ENCODE measurements at regions not wholly inside any gene's neighbourhood (a gene's known extent, or its start where the extent isn't known, plus 50 kb on each side); places are given as distances from the start of the nearest gene placed in this dataset.
"Not testable (repeated sequence)": the region's sequence is repeated elsewhere in the genome, so short reads cannot be mapped to it uniquely, and the experiment has no call there.

DNA sequence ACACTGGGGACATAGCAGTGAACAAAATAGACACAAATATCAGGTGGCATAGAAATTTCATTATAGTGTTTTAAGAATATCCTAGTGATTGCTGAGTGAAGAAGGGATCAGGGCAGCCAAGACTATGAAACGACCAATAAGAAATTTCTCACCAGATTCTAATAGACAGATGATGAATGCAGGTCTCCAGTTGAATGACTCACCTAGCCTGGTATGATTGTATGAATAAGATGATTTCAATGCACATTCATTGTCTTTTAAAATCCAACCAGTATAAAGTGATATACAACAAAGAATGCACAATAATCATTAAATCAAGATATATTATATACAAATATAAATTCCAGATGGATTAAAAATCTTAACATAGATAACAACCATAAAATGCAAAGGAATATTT lies 124.5 kb upstream of the TENT5A start:
- Histone ChIP-seq H3K27ac (ENCODE audit: low read length) (no peak overlapping the region), H3K4me1 (ENCODE audit: insufficient read depth, low read length) (no peaks in the 10 kb centered on the region), H3K9me2 (replicated peaks; ENCODE audit: low read length) (no peaks in the 10 kb centered on the region), H3K4me2 (ENCODE audit: low read length) (no peak overlapping the region), H3K9ac (ENCODE audit: low read length) (no peak overlapping the region), H3F3A (ENCODE audit: low read length, unreplicated experiment) (no peaks in the 10 kb centered on the region), H3K27me3 (ENCODE audit: low read length) (no peaks in the 10 kb centered on the region), H4K20me1 (ENCODE audit: low read length) (no peaks in the 10 kb centered on the region), H3K79me2 (ENCODE audit: low read length) (no peaks in the 10 kb centered on the region), H3K36me3 (ENCODE audit: low read depth, low read length) (no peaks in the 10 kb centered on the region), H2AFZ (ENCODE audit: low read length) (no peak overlapping the region), H3K9me3 (ENCODE audit: low read length) (no peaks in the 10 kb centered on the region), H3K4me3 (ENCODE audit: low read length) (no peak overlapping the region)
- DNase-seq: peak; percentile 52
- no peak for TF ChIP-seq EZH2phosphoT487 (IDR thresholded peaks at IDR 0.05; ENCODE audit: borderline replicate concordance, low read length)
- TF ChIP-seq, protein P1, sequence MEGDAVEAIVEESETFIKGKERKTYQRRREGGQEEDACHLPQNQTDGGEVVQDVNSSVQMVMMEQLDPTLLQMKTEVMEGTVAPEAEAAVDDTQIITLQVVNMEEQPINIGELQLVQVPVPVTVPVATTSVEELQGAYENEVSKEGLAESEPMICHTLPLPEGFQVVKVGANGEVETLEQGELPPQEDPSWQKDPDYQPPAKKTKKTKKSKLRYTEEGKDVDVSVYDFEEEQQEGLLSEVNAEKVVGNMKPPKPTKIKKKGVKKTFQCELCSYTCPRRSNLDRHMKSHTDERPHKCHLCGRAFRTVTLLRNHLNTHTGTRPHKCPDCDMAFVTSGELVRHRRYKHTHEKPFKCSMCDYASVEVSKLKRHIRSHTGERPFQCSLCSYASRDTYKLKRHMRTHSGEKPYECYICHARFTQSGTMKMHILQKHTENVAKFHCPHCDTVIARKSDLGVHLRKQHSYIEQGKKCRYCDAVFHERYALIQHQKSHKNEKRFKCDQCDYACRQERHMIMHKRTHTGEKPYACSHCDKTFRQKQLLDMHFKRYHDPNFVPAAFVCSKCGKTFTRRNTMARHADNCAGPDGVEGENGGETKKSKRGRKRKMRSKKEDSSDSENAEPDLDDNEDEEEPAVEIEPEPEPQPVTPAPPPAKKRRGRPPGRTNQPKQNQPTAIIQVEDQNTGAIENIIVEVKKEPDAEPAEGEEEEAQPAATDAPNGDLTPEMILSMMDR (conservative IDR thresholded peaks at IDR 0.05; ENCODE audit: low read depth, low read length): no peak
- TF ChIP-seq EZH2 (IDR thresholded peaks at IDR 0.05; ENCODE audit: low read length, unreplicated experiment): no peak
- intact Hi-C loops (cut with micrococcal nuclease): no loop called here
- ATAC-seq: peak; percentile 24; the same call in 1 of the 2 replicates
- BruUV-seq (replicated peaks): no TSS peak
- CTCF ChIA-PET: no interaction called here
- POLR2A ChIA-PET (ENCODE audit: unreplicated experiment): no interaction called here

DNA sequence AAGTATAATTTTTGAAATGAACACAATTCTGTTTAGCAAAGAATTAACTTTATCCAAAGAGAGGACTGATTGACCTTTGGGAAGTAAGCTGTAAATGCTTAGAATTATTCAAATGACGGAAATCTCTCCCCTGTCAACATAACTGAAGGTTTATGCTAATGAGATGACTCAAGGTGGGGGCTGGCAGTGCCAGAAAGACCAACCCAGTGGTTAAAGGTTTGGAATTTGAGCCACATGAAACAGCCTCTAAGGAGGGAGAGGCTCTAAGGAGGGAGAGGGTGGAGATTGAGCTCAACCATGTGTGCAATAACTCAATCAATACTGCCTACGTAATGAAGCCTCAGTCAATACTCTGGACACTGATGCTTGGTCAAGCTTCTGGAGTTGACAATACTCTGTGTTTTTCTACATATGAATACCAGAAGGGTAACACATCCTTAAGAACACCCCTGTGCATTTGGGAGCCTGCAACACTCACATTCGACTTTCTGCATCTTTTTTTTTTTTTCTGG lies 123.4 kb upstream of the TENT5A start:
- Histone ChIP-seq H3K79me2 (ENCODE audit: low read length) (no peaks in the 10 kb centered on the region), H3K4me3 (ENCODE audit: low read length) (no peak overlapping the region), H3K9me2 (replicated peaks; ENCODE audit: low read length) (no peaks in the 10 kb centered on the region), H3K4me1 (ENCODE audit: insufficient read depth, low read length) (no peaks in the 10 kb centered on the region), H2AFZ (ENCODE audit: low read length) (no peak overlapping the region), H3K9ac (ENCODE audit: low read length) (no peak overlapping the region), H3K36me3 (ENCODE audit: low read depth, low read length) (no peaks in the 10 kb centered on the region), H3K9me3 (ENCODE audit: low read length) (no peaks in the 10 kb centered on the region), H3K27ac (ENCODE audit: low read length) (no peak overlapping the region), H3F3A (ENCODE audit: low read length, unreplicated experiment) (no peaks in the 10 kb centered on the region), H3K27me3 (ENCODE audit: low read length) (no peaks in the 10 kb centered on the region), H3K4me2 (ENCODE audit: low read length) (no peak overlapping the region), H4K20me1 (ENCODE audit: low read length) (no peaks in the 10 kb centered on the region)
- no TSS peak for BruUV-seq (replicated peaks)
- TF ChIP-seq EZH2phosphoT487 (IDR thresholded peaks at IDR 0.05; ENCODE audit: borderline replicate concordance, low read length): no peak
- TF ChIP-seq, protein P1 (conservative IDR thresholded peaks at IDR 0.05; ENCODE audit: low read depth, low read length): no peak
- TF ChIP-seq EZH2 (IDR thresholded peaks at IDR 0.05; ENCODE audit: low read length, unreplicated experiment): no peak
- CTCF ChIA-PET: no interaction called here
- intact Hi-C loops (cut with micrococcal nuclease): no loop called here
- DNase-seq (no peak), ATAC-seq (no peak)
- POLR2A ChIA-PET (ENCODE audit: unreplicated experiment): no interaction called here

DNA sequence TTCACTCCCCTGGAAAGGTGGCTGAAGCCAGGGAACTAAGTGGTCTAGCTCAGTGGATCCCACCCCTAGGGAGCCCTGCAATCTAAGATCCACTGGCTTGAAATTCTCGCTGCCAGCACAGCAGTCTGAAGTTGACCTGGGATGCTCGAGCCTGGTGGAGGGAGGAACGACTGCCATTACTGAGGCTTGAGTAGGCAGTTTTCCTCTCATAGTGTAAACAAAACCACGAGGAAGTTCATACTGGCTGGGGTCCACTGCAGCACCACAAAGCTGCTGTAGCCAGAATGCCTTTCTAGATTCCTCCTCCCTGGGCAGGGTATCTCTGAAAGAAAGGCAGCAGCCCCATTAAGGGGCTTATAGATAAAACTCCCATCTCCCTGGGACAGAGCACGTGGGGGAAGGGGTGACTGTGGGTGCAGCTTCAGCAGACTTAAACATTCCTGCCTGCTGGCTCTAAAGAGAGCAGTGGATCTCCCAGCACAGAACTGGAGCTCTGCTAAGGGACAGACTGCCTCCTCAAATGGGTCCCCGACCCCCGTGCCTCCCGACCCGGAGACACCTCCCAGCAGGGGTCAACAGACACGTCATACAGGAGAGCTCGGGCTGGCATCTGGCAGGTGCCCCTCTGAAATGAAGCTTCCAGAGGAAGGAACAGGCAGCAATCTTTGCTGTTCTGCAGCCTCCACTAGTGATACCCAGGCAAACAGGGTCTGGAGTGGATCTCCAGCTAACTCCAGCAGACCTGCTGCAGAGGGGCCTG lies 117.4 kb upstream of the TENT5A start:
- H3K4me2 ChIP-seq (ENCODE audit: low read length); H3K27ac ChIP-seq (ENCODE audit: low read length); ATAC-seq; H3K9me2 ChIP-seq (replicated peaks; ENCODE audit: low read length); DNase-seq; BruUV-seq (replicated peaks); H3K79me2 ChIP-seq (ENCODE audit: low read length); H4K20me1 ChIP-seq (ENCODE audit: low read length); H3K9ac ChIP-seq (ENCODE audit: low read length); H3K9me3 ChIP-seq (ENCODE audit: low read length); CTCF ChIA-PET; H3K4me3 ChIP-seq (ENCODE audit: low read length); H3F3A ChIP-seq (ENCODE audit: low read length, unreplicated experiment); POLR2A ChIA-PET (ENCODE audit: unreplicated experiment); H3K27me3 ChIP-seq (ENCODE audit: low read length); H3K36me3 ChIP-seq (ENCODE audit: low read depth, low read length); H2AFZ ChIP-seq (ENCODE audit: low read length): not testable (repeated sequence)
- intact Hi-C loops (cut with micrococcal nuclease): loop anchor here (10.0 kb wide), 2 partner anchors 85 to 135 kb away; no protein-coding TSS in a partner anchor
- H3K4me1 ChIP-seq (ENCODE audit: insufficient read depth, low read length): peaks cover 15% of the 10 kb centered on the region
